HG03460 (cell line): ENCODE measurements at regions not wholly inside any gene's neighbourhood (a gene's known extent, or its start where the extent isn't known, plus 50 kb on each side); places are given as distances from the start of the nearest gene placed in this dataset.
"Not testable (repeated sequence)": the region's sequence is repeated elsewhere in the genome, so short reads cannot be mapped to it uniquely, and the experiment has no call there.

Source experiments
- ATAC-seq: cut with Tn5 transposase; IDR thresholded peaks from one replicate; pipeline ENCODE4 v1.9.1; 2021; ENCODE audit not compliant: unreplicated experiment

DNA sequence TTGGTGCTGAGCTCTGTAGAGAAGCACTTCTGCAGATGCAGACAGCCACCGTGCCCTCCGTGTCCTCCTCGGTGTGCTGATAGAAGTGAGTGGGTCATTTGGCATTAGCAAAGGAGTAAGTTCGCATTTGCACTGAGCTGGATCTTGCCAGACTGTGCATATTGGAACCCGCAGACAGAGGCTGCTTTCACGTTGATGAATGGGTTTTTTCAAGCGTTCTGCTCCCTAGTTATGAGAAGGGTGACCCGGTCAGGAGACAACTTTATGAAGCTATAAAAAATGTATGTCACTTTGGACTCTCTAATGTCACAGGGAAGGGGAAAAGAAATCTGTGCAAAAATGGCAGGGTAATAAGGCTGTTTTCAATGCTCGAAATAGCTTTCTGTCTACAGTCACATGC, 739.4 kb downstream of the MCTP2 start:
- no peak for ATAC-seq

- ATAC-seq, result no peak
These were observed 741.0 kb downstream of the MCTP2 start for GRCh38 chr15:94972314-94972713.

DNA sequence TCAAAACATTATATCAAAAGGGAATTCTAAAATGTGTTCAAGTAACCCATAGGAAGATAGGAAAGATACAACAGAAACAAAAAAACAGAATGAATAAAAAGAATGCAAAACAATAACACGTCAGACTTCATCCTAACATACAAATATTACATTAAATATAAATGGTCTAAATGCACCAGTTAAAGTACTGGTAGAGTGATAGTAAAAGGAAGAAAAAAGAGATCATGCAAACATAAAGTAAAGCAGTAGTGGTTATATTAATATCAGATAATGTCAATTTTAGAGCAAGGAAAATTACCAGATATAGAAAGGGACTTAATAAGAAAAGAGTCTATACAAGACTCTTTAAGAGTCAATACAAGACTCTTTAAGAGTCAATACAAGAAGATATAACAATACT, 755.7 kb downstream of the MCTP2 start:
- ATAC-seq, result no peak

GRCh38 chr15:94991718-94992117, 760.4 kb downstream of the MCTP2 start:
- ATAC-seq, result no peak

DNA sequence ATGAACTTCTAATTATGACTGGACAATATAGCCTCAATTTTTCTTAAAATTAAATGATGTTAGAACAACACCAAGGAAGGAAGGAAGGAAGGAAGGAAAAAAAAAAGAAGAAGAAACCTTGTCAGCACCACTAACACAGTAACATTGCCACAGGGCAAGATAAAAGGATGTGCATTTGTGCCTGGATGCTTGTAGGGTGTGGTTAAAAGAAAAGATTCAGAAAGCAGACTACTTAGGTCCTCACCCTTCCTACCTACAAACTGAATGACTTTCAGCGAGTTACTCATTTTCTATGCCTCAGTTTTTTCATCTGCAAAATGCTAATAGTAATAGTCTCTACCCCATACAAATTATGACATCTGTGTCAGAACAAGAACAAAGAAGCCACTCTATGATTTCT, 778.3 kb downstream of the MCTP2 start:
- ATAC-seq, result no peak

DNA sequence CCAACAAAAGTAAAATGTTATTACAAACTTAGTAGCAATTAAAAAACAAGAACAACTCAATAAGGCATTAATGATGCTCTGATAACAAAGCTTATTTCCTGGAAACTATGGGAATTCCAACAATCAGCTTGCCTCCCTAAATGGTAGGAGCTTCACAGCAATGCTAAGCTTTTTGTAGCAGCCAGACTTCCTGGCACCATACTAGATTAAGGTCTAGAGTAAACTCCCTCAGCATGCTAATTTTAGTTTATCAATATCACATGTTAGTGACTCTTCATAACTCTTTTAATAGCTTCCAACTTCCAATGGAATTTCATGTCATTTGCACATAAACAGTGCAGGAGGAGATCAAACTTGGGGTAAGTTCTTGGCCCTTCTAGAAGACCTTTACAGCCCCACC, 782.0 kb downstream of the MCTP2 start:
- no peak for ATAC-seq

- no peak for ATAC-seq
These were observed 785.3 kb downstream of the MCTP2 start for GRCh38 chr15:95016511-95017229.

- no peak for ATAC-seq
These were observed 786.4 kb downstream of the MCTP2 start for GRCh38 chr15:95017666-95018328.

GRCh38 chr15:95018888-95019545, 787.7 kb downstream of the MCTP2 start:
- ATAC-seq, result peak; percentile 65

GRCh38 chr15:95019907-95020306, 788.5 kb downstream of the MCTP2 start:
- no peak for ATAC-seq

DNA sequence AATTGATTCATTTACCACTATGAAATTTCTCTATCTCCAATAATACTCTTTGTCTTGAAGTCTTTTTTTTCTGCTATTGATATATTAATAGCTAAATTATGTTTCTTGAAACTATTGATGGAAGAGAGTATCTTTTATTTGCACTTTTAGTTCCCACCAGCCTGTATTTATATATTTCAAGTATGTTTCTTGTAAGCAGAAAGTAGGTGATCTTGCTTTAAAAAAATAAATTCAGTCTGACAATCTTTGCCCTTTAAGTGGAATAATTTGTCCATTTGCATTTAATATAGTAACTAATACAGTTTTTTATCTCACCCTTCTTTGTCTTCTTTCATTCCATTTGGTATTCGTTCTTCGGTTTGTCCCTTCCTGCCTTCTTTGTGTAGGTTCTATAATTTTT, 790.5 kb downstream of the MCTP2 start:
- ATAC-seq, result no peak

DNA sequence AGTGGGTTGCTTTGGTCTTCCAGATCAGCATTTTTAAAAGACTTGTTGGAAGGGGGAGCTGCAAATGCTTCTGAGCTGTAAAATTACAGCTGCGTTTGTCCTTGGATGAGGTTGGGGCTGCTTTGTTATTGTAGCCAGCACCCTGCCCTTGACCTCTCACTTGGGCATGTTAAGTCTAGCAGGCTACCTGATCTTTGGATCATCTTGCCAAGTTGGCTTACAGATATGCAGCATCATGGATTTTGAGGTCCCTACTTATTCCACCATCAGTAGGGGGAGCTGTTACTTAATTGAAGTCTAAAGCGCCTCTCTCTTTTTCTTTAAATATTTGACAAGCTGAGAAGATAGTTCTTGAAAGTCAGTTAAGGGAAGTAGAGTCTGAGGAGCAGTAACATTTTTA, 793.0 kb downstream of the MCTP2 start:
- no peak for ATAC-seq

DNA sequence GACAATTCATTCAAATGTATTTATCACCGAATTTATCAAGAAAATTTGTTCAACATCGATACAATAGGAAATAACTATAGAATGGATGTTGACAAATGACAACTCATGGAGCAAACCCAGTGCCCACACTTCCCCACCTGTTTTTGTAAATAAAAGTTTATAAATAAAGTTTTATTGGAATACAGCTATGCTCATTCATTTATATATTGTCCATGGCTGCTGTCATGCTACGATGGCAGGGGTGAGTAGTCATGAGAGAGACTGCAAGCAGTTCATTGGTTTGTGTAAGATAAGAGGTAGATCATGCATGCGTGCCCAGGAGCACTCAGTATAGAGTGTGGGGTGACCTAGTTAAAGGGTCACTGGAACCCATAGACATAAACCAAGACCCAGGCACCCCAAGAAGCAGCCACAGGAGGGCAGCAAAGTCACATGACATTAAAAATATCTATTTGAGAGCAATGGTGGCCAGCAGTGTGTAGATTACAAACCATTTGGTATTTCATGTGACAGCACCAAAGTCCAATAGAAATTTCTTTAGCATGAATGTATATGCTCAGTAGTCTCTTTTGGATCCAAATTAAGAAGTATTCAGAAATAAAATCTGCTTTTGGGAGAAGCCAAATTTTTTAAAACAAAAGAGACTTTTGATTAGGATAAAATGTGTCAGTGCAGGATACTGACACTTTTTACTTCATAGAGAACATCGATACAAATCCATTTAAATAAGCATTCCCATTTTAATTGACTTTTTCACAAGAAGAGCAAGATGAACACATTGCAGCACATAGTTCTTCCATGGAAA, 794.8 kb downstream of the MCTP2 start:
- no peak for ATAC-seq

GRCh38 chr15:95027981-95028380, 796.6 kb downstream of the MCTP2 start:
- no peak for ATAC-seq

DNA sequence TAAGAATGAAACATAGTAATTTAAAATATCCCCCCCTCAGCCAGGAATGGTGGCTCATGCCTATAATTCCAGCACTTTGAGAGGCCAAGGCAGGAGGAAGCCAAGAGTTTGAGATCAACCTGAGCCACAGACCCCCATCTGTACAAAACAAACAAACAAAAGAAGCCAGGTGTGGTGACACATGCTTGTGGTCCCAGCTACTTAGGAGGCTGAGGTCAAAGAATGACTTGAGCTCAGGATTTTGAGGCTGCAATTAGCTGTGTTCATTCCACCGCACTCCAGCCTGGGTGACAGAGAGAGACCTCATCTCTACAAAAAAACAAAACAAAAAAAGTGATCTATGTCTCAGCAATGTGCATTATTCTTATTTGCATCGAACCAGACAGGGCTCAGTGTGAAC, 800.8 kb downstream of the MCTP2 start:
- no peak for ATAC-seq

- ATAC-seq, result no peak
These were observed 803.7 kb downstream of the MCTP2 start for GRCh38 chr15:95035106-95035505.

GRCh38 chr15:95041297-95041696, 809.9 kb downstream of the MCTP2 start:
- ATAC-seq, result no peak

- not testable (repeated sequence) for ATAC-seq
These were observed 812.0 kb downstream of the MCTP2 start for GRCh38 chr15:95043236-95043932.

GRCh38 chr15:95043933-95044313, 812.6 kb downstream of the MCTP2 start:
- no peak for ATAC-seq

GRCh38 chr15:95044745-95045417, 813.5 kb downstream of the MCTP2 start:
- ATAC-seq, result no peak
